ENCODE measurements at regions not wholly inside any gene's neighbourhood (a gene's known extent, or its start where the extent isn't known, plus 50 kb on each side); places are given as distances from the start of the nearest gene placed in this dataset.
"Not testable (repeated sequence)": the region's sequence is repeated elsewhere in the genome, so short reads cannot be mapped to it uniquely, and the experiment has no call there.

- not testable (repeated sequence) for DNase-seq (ENCODE audit: low read depth, low spot score)
Measured at GRCh38 chr14:105751291-105751751, 224.9 kb downstream of the TMEM121 start.

GRCh38 chr14:105752420-105752819 is 226.0 kb downstream of the TMEM121 start:
- DNase-seq (ENCODE audit: low read depth, low spot score), result not testable (repeated sequence)

GRCh38 chr14:105760691-105761344 is 234.4 kb downstream of the TMEM121 start:
- no peak for DNase-seq (ENCODE audit: low read depth, low spot score)

- DNase-seq (ENCODE audit: low read depth, low spot score), result not testable (repeated sequence)
Measured at GRCh38 chr14:105761345-105761740, 235.0 kb downstream of the TMEM121 start.

GRCh38 chr14:105761842-105762241 is 235.5 kb downstream of the TMEM121 start:
- DNase-seq (ENCODE audit: low read depth, low spot score), result no peak

GRCh38 chr14:105762262-105762661 is 235.9 kb downstream of the TMEM121 start:
- DNase-seq (ENCODE audit: low read depth, low spot score), result not testable (repeated sequence)

GRCh38 chr14:105764254-105764901 is 238.0 kb downstream of the TMEM121 start:
- not testable (repeated sequence) for DNase-seq (ENCODE audit: low read depth, low spot score)

GRCh38 chr14:105765072-105765825 is 238.9 kb downstream of the TMEM121 start:
- DNase-seq (ENCODE audit: low read depth, low spot score), result not testable (repeated sequence)

GRCh38 chr14:105765893-105766614 is 239.7 kb downstream of the TMEM121 start:
- no peak for DNase-seq (ENCODE audit: low read depth, low spot score)

GRCh38 chr14:105767315-105767714 is 240.9 kb downstream of the TMEM121 start:
- no peak for DNase-seq (ENCODE audit: low read depth, low spot score)

- DNase-seq (ENCODE audit: low read depth, low spot score), result not testable (repeated sequence)
Measured at GRCh38 chr14:105768039-105768438, 241.7 kb downstream of the TMEM121 start.

GRCh38 chr14:105769061-105769730 is 242.8 kb downstream of the TMEM121 start:
- not testable (repeated sequence) for DNase-seq (ENCODE audit: low read depth, low spot score)

- not testable (repeated sequence) for DNase-seq (ENCODE audit: low read depth, low spot score)
Measured at GRCh38 chr14:105770619-105771216, 244.3 kb downstream of the TMEM121 start.

- DNase-seq (ENCODE audit: low read depth, low spot score), result not testable (repeated sequence)
Measured at GRCh38 chr14:105771261-105772226, 245.2 kb downstream of the TMEM121 start.

- not testable (repeated sequence) for DNase-seq (ENCODE audit: low read depth, low spot score)
Measured at GRCh38 chr14:105772710-105773250, 246.4 kb downstream of the TMEM121 start.

- DNase-seq (ENCODE audit: low read depth, low spot score), result no peak
Measured at GRCh38 chr14:105773584-105773983, 247.2 kb downstream of the TMEM121 start.

GRCh38 chr14:105774001-105774400 is 247.6 kb downstream of the TMEM121 start:
- no peak for DNase-seq (ENCODE audit: low read depth, low spot score)

GRCh38 chr14:105774585-105775348 is 248.4 kb downstream of the TMEM121 start:
- not testable (repeated sequence) for DNase-seq (ENCODE audit: low read depth, low spot score)

All from astrocyte of the hippocampus (primary cell).